GM18498 (cell line): ENCODE measurements at regions not wholly inside any gene's neighbourhood (a gene's known extent, or its start where the extent isn't known, plus 50 kb on each side); places are given as distances from the start of the nearest gene placed in this dataset.

Experiments
- ATAC-seq: cut with Tn5 transposase; IDR thresholded peaks from one replicate; pipeline ENCODE4 v1.9.1; 2021; ENCODE audit warnings: mild to moderate bottlenecking, moderate library complexity; ENCODE audit not compliant: unreplicated experiment

DNA sequence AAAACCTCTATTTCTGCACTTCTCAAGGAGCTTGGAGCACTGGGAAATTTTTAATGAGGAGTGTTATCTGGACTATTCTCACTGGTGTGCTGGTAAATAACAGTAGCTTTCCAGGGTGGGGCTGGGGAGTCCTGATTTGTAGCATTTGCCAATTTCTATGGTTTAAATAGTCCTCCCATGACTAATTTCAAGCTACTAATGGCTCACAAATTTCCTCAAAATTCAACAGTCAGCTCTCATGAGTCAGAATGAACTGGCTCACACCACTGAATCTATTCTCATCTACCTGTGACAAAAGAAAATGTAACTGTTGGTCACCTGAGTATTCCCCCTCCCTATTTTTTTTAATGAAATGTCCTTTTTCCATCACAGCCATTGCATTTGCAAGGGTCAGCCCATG is 449.6 kb downstream of the KIF16B start:
- no peak for ATAC-seq

DNA sequence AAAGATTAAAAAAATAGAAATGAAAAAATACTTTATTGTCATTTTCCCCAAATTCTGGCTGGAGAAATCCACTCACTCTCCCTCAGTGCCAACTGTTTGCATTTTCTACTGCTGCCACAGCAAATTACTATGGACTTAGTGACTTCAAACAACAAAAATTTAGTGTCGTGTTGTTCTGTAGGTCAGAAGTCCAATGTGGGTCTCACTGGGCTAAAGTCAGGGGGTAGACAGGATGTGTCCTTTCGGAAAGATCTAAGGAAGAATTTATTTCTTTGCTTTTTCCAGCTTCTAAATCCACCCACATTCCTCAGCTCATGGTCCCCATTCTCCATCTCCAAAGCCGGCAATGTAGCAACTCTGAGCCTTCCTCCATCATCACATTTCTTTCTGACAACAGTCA is 453.3 kb downstream of the KIF16B start:
- ATAC-seq: no peak

DNA sequence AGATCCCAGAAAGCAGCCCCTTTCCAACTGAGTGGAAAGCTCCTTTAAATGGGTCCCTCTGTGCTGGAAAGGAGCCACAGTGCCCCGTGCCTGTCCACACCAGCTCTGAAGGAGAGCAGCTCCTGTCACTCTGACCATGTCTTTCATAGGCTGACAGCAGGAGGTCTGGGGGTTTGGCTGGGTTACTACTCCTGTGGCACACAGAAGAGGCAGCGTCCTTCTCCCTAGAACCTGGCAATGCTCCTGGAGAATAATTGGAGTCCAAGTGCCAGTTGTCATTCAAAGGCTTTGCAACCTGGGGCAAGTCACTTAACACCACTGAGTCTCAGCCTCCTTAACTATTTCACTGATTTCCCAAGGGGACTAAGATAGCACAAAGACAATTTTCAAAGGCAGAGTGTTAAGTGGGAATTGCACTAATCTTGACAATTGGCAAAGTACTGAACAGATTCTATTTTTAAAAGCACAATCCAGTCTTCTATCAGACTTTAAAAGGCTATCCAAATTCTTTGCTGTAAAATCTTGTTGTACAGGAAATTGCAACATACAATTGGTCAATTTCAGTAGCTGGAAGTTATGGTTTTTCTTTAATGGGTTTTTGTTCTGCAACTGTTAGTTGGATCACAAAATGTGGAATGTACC is 457.2 kb downstream of the KIF16B start:
- no peak for ATAC-seq

DNA sequence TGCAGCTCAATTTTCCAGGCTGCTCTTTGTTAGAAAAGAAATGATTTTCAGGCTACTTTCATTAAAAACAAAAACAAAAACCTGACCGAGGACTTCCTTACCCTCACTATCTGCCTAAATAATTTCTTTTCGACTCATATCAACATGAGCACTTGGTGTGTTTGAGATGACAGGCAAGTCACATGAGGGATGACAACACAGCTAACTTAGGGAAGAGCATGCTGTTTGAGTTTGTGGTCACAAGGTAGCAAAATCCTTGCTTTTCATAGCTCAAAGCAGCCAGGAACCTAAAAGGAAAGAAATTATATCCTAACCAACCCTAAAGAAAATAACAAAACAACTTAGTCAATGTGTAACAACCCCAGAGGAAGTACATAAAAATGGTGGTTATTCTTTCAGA is 459.5 kb downstream of the KIF16B start:
- no peak for ATAC-seq

DNA sequence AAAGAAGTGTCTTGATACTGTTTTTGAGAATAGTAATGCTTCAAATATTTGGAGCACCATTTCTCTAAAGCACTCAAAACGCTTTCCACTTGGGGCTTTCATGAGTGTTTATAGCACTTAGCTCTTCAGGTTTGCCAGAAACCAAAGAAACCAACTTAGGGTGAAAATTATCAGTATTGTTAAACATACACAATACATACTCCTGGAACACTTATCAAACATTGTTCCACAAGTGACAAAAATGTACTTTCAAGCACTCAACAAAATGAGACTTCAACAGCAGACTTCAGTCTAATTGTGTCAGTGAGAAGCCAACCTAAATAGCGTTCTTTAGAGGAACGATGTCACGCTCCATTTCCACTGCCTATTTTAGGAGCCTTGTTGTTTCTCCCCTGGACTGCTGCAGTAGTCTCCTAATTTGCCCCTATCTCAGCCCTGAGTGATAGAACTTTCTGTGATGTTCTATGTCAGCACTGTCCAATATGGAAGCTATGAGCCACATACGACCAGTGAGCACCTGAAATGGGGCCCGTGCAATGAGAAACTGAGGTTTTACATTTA is 461.3 kb downstream of the KIF16B start:
- no peak for ATAC-seq

DNA sequence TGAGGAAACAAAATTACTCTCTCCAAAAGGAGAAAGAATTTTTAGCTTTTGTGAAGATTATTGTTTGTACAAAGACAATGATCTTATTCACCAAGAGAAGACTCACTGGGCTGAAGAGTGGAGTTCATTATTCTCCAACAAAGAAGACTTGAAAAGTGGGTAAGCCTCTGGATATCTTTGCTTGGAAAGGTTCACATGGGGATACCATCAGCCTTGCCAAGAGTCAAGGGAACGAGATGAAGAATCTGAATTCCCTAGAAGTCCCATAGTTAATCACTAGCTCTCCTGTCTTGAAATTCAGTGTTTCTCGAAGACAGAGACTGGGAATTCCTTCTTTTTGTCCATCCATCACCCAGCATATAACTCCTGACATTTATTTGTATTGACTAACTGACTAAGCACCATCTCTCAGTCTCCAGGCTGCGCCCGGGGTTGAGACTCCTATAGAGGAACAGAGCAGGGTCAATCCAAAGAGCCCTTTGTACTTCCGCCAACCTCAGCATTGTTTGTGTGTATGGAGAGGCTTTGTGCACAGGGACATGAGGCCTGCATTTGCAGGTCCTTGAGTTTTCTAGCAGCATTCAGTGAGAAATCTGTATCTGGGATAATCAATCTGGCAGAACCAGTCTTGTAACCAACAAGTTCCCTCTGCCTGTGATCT is 461.9 kb downstream of the KIF16B start:
- ATAC-seq: no peak

DNA sequence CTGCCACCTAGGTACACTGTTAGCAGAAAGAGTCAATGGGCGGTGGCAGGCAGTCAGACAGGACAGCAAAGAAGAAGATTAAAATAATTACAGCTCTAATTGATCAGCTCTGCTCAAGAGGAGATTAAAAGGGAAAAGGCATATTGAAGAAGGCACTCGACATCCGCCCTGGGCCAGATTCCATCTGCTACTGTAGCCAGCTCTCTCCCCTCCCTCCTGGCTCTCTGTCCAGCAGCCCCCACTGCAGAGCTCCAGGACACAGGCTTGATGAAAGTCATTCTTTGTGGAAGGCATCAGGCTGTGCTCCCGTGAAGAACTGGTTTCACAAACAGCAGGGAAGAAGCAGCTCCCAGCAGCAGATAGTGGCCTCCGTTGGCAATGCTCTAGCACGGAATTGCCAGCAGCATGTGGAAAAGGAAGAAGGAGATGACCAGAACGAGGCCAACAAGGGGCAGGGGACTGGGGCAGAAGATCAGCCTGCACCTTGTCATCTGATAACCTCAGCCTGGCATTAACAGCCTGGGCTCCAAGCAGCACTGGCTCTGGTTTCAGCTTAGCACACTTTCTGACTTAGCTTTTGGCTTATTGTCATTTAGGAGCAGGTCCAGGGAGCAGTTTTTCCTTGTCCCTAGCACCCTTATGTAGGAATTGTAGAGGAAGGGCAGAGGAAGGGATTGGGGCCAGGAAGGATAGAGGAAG is 465.9 kb downstream of the KIF16B start:
- no peak for ATAC-seq

DNA sequence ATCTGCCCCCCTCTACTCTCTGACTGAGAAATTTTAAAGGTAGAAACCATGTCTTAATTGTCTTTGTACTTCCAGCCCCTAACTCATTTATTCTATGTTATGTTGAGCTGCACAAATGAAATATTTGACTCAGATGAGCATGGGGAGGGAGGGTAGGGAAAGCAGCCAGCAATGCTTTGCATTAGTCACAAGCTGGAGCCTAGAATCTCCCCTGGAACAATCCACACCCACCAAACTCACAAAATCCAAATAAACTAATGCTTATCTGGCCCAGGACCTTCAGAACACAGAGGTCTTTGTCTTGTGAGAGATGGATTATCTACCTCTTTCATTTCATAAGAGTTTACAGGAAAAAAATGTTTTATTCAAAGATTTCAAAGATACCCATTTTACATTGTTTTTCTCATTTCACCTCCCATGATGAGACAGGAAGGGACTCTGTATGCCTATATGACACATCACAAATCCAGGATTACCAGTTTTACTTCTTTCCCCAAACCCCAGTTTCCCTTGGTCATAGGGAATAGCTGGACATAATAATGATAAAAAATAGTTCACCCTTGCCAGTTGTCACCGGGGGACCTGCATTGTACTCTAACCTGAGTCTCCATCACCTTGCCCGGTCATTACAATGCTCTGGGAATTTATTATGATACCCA is 466.9 kb downstream of the KIF16B start:
- ATAC-seq: no peak

DNA sequence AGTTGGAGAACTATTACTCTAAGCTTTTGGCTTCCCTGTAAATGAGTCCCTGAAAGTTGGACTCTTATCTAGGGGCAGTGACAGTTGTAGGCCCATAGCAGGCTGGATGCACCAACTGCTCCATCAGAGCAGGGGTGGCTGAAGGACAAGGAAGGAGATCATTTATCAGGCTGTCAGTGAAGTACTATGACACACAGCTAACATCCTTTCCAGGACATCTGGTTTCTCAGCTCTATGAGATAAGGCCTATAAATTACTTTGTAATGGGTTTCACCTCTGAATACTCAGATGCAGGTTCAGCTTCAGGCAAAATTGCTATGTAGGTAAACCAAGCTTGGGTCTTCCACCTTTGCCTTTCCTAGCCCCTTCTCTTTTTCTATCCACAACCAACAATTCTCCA is 468.5 kb downstream of the KIF16B start:
- ATAC-seq: no peak
